22Rv1 (cell line): ENCODE measurements at regions not wholly inside any gene's neighbourhood (a gene's known extent, or its start where the extent isn't known, plus 50 kb on each side); places are given as distances from the start of the nearest gene placed in this dataset.

Experiments used
- H3K27ac ChIP-seq: fragments of 450-650 bp; 2 replicates; pipeline ENCODE4 v1.5.1; 2017
- CTCF ChIP-seq: fragments of 450-650 bp; IDR thresholded peaks from 2 replicates; pipeline ENCODE4 v1.5.1; 2017; ENCODE audit warnings: mild to moderate bottlenecking
- ZFX ChIP-seq: fragments of 450-650 bp; IDR thresholded peaks from 2 replicates; pipeline ENCODE4 v1.6.1; 2017; ENCODE audit warnings: antibody characterized with exemption, borderline replicate concordance

- no peak overlapping the region for H3K27ac ChIP-seq
- TF ChIP-seq CTCF, result no peak
- no peak for TF ChIP-seq ZFX
Observed at GRCh38 chrX:39757971-39758370, 339.8 kb downstream of the BCOR start.

- no peak overlapping the region for H3K27ac ChIP-seq
- TF ChIP-seq CTCF (no peak), ZFX (no peak)
Observed at GRCh38 chrX:39758791-39759525, 338.8 kb downstream of the BCOR start.

- TF ChIP-seq CTCF (no peak), ZFX (no peak)
- H3K27ac ChIP-seq, result no peak overlapping the region
Observed at GRCh38 chrX:39759526-39760224, 338.1 kb downstream of the BCOR start.

GRCh38 chrX:39760930-39761329, 336.8 kb downstream of the BCOR start:
- no peak overlapping the region for H3K27ac ChIP-seq
- TF ChIP-seq CTCF (no peak), ZFX (no peak)

- H3K27ac ChIP-seq, result no peak overlapping the region
- TF ChIP-seq ZFX (no peak), CTCF (no peak)
Observed at GRCh38 chrX:39762266-39762841, 335.4 kb downstream of the BCOR start.

GRCh38 chrX:39764441-39764914, 333.3 kb downstream of the BCOR start:
- no peak for TF ChIP-seq CTCF
- no peak for TF ChIP-seq ZFX
- no peak overlapping the region for H3K27ac ChIP-seq

GRCh38 chrX:39765327-39765726, 332.4 kb downstream of the BCOR start:
- TF ChIP-seq ZFX, result no peak
- no peak for TF ChIP-seq CTCF
- H3K27ac ChIP-seq, result no peak overlapping the region
